AG09309 (cell line): ENCODE measurements at regions not wholly inside any gene's neighbourhood (a gene's known extent, or its start where the extent isn't known, plus 50 kb on each side); places are given as distances from the start of the nearest gene placed in this dataset.
"Not testable (repeated sequence)": the region's sequence is repeated elsewhere in the genome, so short reads cannot be mapped to it uniquely, and the experiment has no call there.

Experiments
- DNase-seq: peaks from one replicate; pipeline ENCODE4 v3.0.0-alpha.2; 2010; ENCODE audit warnings: low read depth
- H3K4me3 ChIP-seq: 2 replicates; pipeline ENCODE4 v1.5.1; 2011; ENCODE audit warnings: mild to moderate bottlenecking, low read depth, low read length, moderate library complexity; ENCODE audit not compliant: control insufficient read depth
- CTCF ChIP-seq: IDR thresholded peaks from 2 replicates; pipeline ENCODE4 v1.5.1; 2011; ENCODE audit warnings: mild to moderate bottlenecking, low read depth, low read length, inconsistent platforms; ENCODE audit not compliant: insufficient read depth, control insufficient read depth; ENCODE audit errors: missing control alignments

GRCh38 chr20:29300579-29301551, 1956.6 kb upstream of the DEFB115 start:
- no peak for TF ChIP-seq CTCF
- H3K4me3 ChIP-seq: no peak overlapping the region
- no peak for DNase-seq

GRCh38 chr20:29301624-29302259, 1955.7 kb upstream of the DEFB115 start:
- DNase-seq: no peak
- no peak overlapping the region for H3K4me3 ChIP-seq
- no peak for TF ChIP-seq CTCF

- no peak for TF ChIP-seq CTCF
- DNase-seq: no peak
- no peak overlapping the region for H3K4me3 ChIP-seq
Measured at GRCh38 chr20:29302979-29303644, 1954.4 kb upstream of the DEFB115 start.

- no peak for DNase-seq
- TF ChIP-seq CTCF: no peak
- H3K4me3 ChIP-seq: no peak overlapping the region
Measured at GRCh38 chr20:29306390-29307072, 1950.9 kb upstream of the DEFB115 start.

GRCh38 chr20:29307484-29307883, 1950.0 kb upstream of the DEFB115 start:
- not testable (repeated sequence) for DNase-seq, H3K4me3 ChIP-seq

GRCh38 chr20:29308956-29309355, 1948.5 kb upstream of the DEFB115 start:
- not testable (repeated sequence) for DNase-seq, H3K4me3 ChIP-seq

GRCh38 chr20:29309481-29309880, 1948.0 kb upstream of the DEFB115 start:
- not testable (repeated sequence) for H3K4me3 ChIP-seq

GRCh38 chr20:29311046-29311445, 1946.4 kb upstream of the DEFB115 start:
- H3K4me3 ChIP-seq, DNase-seq: not testable (repeated sequence)

More at GRCh38 chr20:29309481-29309880, 1948.0 kb upstream of the DEFB115 start:
- DNase-seq: not testable (repeated sequence)

GRCh38 chr20:29312679-29313078, 1944.8 kb upstream of the DEFB115 start:
- H3K4me3 ChIP-seq, DNase-seq: not testable (repeated sequence)
